Activated naive CD8-positive, alpha-beta T cell treated with anti-CD3 and anti-CD28 coated beads for 36 hours (primary cell): ENCODE measurements at regions not wholly inside any gene's neighbourhood (a gene's known extent, or its start where the extent isn't known, plus 50 kb on each side); places are given as distances from the start of the nearest gene placed in this dataset.
"Not testable (repeated sequence)": the region's sequence is repeated elsewhere in the genome, so short reads cannot be mapped to it uniquely, and the experiment has no call there.

Source experiments
- DNase-seq: peaks from one replicate; pipeline ENCODE4 v3.0.0; 2021
- H3K27ac Mint-ChIP-seq: one replicate; pipeline ENCODE4 v1.8.0; 2022; ENCODE audit warnings: mild to moderate bottlenecking, moderate library complexity, mixed read lengths
- H3K27me3 Mint-ChIP-seq: one replicate; pipeline ENCODE4 v1.8.0; 2022; ENCODE audit warnings: mild to moderate bottlenecking, mixed read lengths
- H3K36me3 Mint-ChIP-seq: one replicate; pipeline ENCODE4 v1.8.0; 2021; ENCODE audit warnings: mild to moderate bottlenecking, mixed read lengths
- H3K4me1 Mint-ChIP-seq: one replicate; pipeline ENCODE4 v1.8.0; 2021; ENCODE audit warnings: mixed read lengths
- H3K4me3 Mint-ChIP-seq: one replicate; pipeline ENCODE4 v1.8.0; 2022; ENCODE audit warnings: mild to moderate bottlenecking, moderate library complexity, mixed read lengths
- H3K9me3 Mint-ChIP-seq: one replicate; pipeline ENCODE4 v1.8.0; 2022; ENCODE audit warnings: mixed read lengths

DNA sequence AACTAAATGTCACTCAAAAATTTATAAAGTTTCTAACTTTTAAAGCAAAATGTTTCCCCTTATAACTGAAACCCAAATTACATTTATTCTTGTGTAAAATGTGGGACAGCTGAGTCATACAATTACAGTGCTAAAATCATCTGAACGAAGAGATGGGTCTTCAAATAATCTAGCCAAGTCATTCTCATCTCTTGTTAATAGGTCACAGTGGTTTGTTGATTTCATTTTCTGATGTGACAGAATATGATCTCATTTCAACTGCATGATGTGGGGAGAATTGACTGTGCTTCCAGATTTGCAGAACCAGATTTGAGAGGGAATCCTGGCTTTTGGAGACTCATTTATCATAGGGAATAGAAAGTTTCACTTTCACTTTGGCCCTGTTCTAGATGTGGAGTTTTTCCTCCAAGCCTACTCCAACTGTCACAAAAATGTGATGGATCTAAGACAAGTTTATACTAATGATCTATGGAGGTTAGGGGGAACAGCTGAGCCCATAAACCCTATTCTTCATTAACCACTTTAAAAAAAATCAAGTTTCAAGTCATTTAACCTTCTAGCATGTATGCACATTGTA lies 685.0 kb downstream of the PDCD6IP start:
- Mint-ChIP-seq H3K27me3 (no peaks in the 10 kb centered on the region), H3K4me3 (no peak overlapping the region), H3K36me3 (no peaks in the 10 kb centered on the region), H3K27ac (no peak overlapping the region), H3K9me3 (no peaks in the 10 kb centered on the region), H3K4me1 (peaks cover 10% of the 10 kb centered on the region)
- no peak for DNase-seq

DNA sequence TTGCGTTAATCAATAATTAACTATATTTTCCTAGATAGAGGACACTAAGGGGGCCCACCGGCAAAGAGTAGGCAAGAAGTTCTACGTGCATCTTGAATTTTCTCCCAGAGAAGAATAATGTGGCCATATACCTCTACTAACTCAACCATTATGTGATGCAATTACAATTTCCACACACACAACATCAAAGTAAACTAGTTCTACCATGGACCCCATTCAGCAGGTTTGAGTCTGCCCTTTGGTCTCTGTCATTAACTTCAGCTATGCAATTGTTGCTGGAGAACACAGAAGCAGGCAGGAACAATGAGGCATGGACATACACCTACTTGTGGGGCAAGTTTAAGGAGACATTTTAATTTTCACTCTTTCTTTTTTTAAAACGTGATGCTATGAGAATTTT lies 705.9 kb downstream of the PDCD6IP start:
- Mint-ChIP-seq H3K4me1 (no peaks in the 10 kb centered on the region), H3K4me3 (no peak overlapping the region), H3K27me3 (no peaks in the 10 kb centered on the region), H3K27ac (no peak overlapping the region), H3K36me3 (no peaks in the 10 kb centered on the region), H3K9me3 (no peaks in the 10 kb centered on the region)
- no peak for DNase-seq

DNA sequence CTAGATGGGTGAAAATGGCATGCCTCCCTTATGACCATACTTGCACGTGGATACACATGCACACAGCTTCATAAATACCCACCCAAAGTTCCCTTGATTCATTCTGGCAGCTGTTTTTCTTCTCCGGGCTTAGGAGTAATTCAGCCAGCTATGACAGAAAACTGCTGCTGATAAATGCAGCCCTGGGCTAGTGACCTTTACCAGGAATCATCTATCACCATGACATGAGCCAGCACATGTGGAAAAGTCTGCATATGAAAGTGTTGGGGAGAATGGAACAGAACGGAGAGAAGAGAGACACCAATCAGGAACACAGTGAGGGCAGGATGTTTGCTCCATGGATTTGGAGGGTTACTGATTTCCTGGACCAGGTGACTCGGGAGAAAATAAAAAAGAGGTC lies 706.3 kb downstream of the PDCD6IP start:
- H3K27ac Mint-ChIP-seq = no peak overlapping the region
- H3K27me3 Mint-ChIP-seq = no peaks in the 10 kb centered on the region
- H3K36me3 Mint-ChIP-seq = no peaks in the 10 kb centered on the region
- DNase-seq = no peak
- no peaks in the 10 kb centered on the region for H3K9me3 Mint-ChIP-seq
- no peak overlapping the region for H3K4me3 Mint-ChIP-seq
- no peaks in the 10 kb centered on the region for H3K4me1 Mint-ChIP-seq

GRCh38 chr3:34508732-34509131 lies 710.3 kb downstream of the PDCD6IP start:
- Mint-ChIP-seq H3K27me3 (no peaks in the 10 kb centered on the region), H3K4me3 (no peak overlapping the region), H3K36me3 (no peaks in the 10 kb centered on the region), H3K27ac (no peak overlapping the region), H3K9me3 (no peaks in the 10 kb centered on the region), H3K4me1 (no peaks in the 10 kb centered on the region)
- no peak for DNase-seq

- H3K4me1 Mint-ChIP-seq = no peaks in the 10 kb centered on the region
- no peak overlapping the region for H3K27ac Mint-ChIP-seq
- no peaks in the 10 kb centered on the region for H3K27me3 Mint-ChIP-seq
- no peaks in the 10 kb centered on the region for H3K9me3 Mint-ChIP-seq
- H3K36me3 Mint-ChIP-seq = no peaks in the 10 kb centered on the region
- DNase-seq = no peak
- H3K4me3 Mint-ChIP-seq = no peak overlapping the region
These were observed 713.5 kb downstream of the PDCD6IP start for GRCh38 chr3:34511891-34512290.

DNA sequence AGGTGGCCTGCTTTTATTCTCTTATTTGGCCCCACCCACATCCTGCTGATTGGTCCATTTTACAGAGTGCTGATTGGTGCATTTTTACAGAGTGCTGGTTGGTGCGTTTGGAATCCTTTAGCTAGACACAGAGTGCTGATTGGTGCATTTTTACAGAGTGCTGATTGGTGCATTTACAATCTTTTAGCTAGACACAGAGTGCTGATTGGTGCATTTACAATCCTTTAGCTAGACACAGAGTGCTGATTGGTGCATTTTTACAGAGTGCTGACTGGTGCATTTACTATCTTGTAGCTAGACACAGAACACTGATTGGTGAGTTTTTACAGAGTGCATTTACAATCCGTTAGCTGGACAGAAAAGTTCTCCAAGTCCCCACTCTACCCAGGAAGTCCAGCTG lies 720.6 kb downstream of the PDCD6IP start:
- H3K4me3 Mint-ChIP-seq, H3K27ac Mint-ChIP-seq, DNase-seq, H3K27me3 Mint-ChIP-seq, H3K36me3 Mint-ChIP-seq, H3K4me1 Mint-ChIP-seq, H3K9me3 Mint-ChIP-seq: not testable (repeated sequence)

DNA sequence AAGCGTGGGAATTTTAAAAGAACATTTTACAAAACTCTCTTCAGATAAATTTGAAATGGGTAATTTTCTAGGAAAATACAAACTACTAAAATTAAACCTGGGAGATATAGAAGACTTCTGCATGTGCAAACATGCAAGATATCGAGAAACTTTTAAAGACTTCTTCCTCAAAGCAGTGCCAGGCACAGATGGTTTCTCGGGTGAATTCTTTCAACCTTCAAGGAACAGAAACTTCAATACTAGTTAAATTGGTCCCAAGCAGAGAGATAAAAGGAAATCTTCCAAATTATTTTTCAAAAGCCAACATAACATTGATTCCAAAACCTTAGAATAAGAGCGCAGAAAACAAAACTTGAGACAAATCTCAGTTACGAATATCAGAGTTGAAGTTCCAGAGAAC lies 732.7 kb downstream of the PDCD6IP start:
- Mint-ChIP-seq H3K4me3 (no peak overlapping the region), H3K27me3 (no peaks in the 10 kb centered on the region), H3K9me3 (no peaks in the 10 kb centered on the region), H3K27ac (no peak overlapping the region), H3K4me1 (no peaks in the 10 kb centered on the region), H3K36me3 (no peaks in the 10 kb centered on the region)
- DNase-seq = no peak

- Mint-ChIP-seq H3K36me3 (no peaks in the 10 kb centered on the region), H3K27ac (no peak overlapping the region), H3K27me3 (no peaks in the 10 kb centered on the region), H3K4me1 (no peaks in the 10 kb centered on the region), H3K4me3 (no peak overlapping the region), H3K9me3 (no peaks in the 10 kb centered on the region)
- no peak for DNase-seq
These were observed 735.0 kb downstream of the PDCD6IP start for GRCh38 chr3:34533451-34533850.

DNA sequence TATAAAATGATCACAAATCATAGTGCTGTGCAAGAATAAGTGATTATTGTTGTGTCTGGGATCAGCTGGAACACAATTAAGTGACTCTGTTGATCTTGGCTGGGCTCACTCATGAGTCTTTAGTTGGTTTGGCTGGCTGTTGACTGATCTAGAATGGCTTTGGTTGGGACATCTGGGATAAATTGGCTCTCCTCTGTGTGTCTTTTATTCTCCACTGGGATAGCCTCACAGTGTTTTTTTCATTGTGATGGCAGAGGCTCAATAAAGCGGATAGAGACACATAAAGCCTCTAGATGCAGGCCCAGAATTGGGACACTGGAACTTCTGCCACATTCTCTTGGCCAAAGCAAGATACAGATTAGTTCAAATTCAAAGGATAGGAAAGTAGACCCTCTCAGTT lies 735.6 kb downstream of the PDCD6IP start:
- H3K36me3 Mint-ChIP-seq = no peaks in the 10 kb centered on the region
- no peak for DNase-seq
- no peaks in the 10 kb centered on the region for H3K27me3 Mint-ChIP-seq
- no peak overlapping the region for H3K27ac Mint-ChIP-seq
- H3K9me3 Mint-ChIP-seq = no peaks in the 10 kb centered on the region
- H3K4me1 Mint-ChIP-seq = no peaks in the 10 kb centered on the region
- no peak overlapping the region for H3K4me3 Mint-ChIP-seq

GRCh38 chr3:34544136-34544535 lies 745.7 kb downstream of the PDCD6IP start:
- H3K9me3 Mint-ChIP-seq = no peaks in the 10 kb centered on the region
- no peak for DNase-seq
- no peaks in the 10 kb centered on the region for H3K27me3 Mint-ChIP-seq
- H3K4me1 Mint-ChIP-seq = no peaks in the 10 kb centered on the region
- H3K4me3 Mint-ChIP-seq = no peak overlapping the region
- no peaks in the 10 kb centered on the region for H3K36me3 Mint-ChIP-seq
- H3K27ac Mint-ChIP-seq = no peak overlapping the region

DNA sequence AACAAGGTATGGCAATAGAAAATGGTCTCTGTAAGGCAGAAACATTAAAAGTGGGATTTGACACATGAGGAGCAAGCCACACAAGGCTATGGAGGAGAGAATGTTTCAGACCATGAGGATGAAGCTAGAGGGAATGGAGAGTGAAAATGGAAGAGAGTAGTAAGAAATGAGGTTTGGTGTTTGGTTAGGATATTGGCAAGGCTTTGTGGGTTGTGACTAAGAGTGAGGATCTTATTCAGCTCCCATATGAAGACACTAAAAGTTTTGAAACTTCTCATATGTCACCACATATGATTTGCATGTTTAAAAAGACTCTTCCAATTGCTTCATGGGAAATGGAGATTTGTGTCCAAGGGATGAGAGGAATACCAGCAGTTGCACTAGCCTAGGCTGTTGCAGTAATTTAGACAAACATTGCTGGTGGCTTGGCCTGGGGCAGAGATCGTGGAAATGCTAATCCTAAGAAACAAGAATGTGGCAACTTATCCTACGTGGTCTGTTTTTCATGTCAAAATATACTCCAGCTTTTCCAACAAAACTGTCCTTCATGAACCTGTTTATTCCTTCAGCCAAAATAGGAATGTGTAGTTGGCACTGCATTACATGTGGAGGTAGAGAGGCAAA lies 749.0 kb downstream of the PDCD6IP start:
- H3K27ac Mint-ChIP-seq = no peak overlapping the region
- no peaks in the 10 kb centered on the region for H3K27me3 Mint-ChIP-seq
- no peaks in the 10 kb centered on the region for H3K9me3 Mint-ChIP-seq
- no peak for DNase-seq
- no peaks in the 10 kb centered on the region for H3K4me1 Mint-ChIP-seq
- H3K4me3 Mint-ChIP-seq = no peak overlapping the region
- H3K36me3 Mint-ChIP-seq = no peaks in the 10 kb centered on the region

- DNase-seq = no peak
- H3K9me3 Mint-ChIP-seq = peaks cover 10% of the 10 kb centered on the region
- H3K36me3 Mint-ChIP-seq = no peaks in the 10 kb centered on the region
- no peak overlapping the region for H3K4me3 Mint-ChIP-seq
- no peaks in the 10 kb centered on the region for H3K4me1 Mint-ChIP-seq
- no peaks in the 10 kb centered on the region for H3K27me3 Mint-ChIP-seq
- no peak overlapping the region for H3K27ac Mint-ChIP-seq
These were observed 768.8 kb downstream of the PDCD6IP start for GRCh38 chr3:34567266-34567665.

DNA sequence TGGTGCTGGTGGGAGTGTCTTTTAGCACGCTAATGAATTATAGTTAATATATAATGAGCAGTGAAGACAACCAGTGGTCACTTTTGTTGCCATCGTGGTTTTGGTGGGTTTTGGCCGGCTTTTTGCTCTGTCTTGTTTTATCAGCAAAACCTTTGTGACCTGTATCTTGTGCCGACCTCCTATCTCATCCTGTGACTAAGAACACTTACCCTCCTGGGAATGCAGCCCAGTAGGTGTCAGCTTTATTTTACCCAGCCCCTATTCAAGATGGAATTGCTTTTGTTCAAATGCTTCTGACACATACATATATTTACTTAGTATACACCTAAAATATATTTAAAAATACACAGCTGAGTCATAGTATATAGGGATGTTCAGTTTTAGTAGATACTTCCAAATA lies 770.3 kb downstream of the PDCD6IP start:
- no peaks in the 10 kb centered on the region for H3K27me3 Mint-ChIP-seq
- H3K27ac Mint-ChIP-seq = no peak overlapping the region
- DNase-seq = no peak
- H3K4me1 Mint-ChIP-seq = no peaks in the 10 kb centered on the region
- H3K36me3 Mint-ChIP-seq = no peaks in the 10 kb centered on the region
- H3K4me3 Mint-ChIP-seq = no peak overlapping the region
- H3K9me3 Mint-ChIP-seq = peaks cover 10% of the 10 kb centered on the region

GRCh38 chr3:34569437-34569836 lies 771.0 kb downstream of the PDCD6IP start:
- H3K27me3 Mint-ChIP-seq = no peaks in the 10 kb centered on the region
- H3K27ac Mint-ChIP-seq = no peak overlapping the region
- no peak for DNase-seq
- H3K4me3 Mint-ChIP-seq = no peak overlapping the region
- no peaks in the 10 kb centered on the region for H3K36me3 Mint-ChIP-seq
- peaks cover 10% of the 10 kb centered on the region for H3K9me3 Mint-ChIP-seq
- no peaks in the 10 kb centered on the region for H3K4me1 Mint-ChIP-seq

DNA sequence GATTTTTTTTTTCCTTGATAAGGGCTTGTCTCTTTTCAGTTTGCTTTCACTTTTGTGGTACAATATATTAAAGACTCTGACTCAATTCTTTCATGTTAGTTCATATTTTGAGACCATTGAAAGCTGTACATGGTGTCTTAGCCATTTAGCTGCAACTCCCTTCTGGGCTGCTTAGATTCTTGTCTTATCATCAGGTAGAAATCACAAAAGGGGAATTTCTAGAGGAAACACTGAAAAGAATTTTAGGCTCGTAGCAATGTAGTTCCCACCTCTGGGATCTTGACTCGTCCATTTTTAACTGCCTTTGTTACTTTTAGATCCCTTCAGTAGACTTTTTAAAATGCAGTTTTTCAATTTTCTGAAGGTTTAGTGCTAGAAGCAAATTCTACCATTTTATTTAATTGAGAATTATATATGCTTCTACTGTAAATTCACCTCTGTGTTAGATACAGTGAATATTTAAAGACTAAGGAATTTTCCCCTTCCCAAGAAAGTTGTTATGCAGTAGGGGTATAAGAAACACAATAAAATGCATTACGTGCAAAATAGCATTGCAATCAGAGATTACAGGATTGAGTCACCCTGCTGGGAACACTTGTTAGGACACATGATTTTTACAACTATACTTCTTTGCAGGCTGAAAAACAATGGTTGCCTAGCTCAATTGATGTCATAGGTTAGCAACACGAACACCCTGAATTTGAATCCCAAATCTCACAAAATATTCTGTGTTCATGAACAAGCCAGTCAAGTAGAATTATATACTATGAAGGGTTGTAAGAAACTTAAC lies 772.7 kb downstream of the PDCD6IP start:
- DNase-seq = no peak
- no peaks in the 10 kb centered on the region for H3K4me1 Mint-ChIP-seq
- H3K27me3 Mint-ChIP-seq = no peaks in the 10 kb centered on the region
- no peak overlapping the region for H3K4me3 Mint-ChIP-seq
- H3K36me3 Mint-ChIP-seq = no peaks in the 10 kb centered on the region
- no peak overlapping the region for H3K27ac Mint-ChIP-seq
- H3K9me3 Mint-ChIP-seq = peaks cover under 1% of the 10 kb centered on the region

DNA sequence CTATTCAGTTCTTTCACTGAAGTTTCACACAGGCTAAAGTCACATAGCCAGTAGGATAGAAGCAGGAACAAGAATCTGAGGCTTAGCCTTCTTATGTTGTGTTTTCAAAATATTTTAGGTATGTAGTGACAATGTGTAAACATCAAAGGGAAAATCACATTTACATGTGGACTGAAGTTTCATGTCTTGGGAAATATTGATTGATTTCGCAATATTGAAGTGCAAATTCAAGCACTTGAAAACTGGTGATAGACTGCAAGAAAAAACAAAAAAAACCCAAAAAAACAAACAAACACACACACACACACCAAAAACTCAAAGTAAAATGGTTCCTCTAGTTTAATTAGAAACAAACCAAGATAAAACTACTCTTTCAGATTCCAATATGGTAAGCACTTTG lies 773.3 kb downstream of the PDCD6IP start:
- H3K27me3 Mint-ChIP-seq = no peaks in the 10 kb centered on the region
- no peaks in the 10 kb centered on the region for H3K4me1 Mint-ChIP-seq
- no peaks in the 10 kb centered on the region for H3K36me3 Mint-ChIP-seq
- no peak overlapping the region for H3K4me3 Mint-ChIP-seq
- no peak overlapping the region for H3K27ac Mint-ChIP-seq
- no peak for DNase-seq
- H3K9me3 Mint-ChIP-seq = no peaks in the 10 kb centered on the region
